NT2/D1 (cell line): ENCODE measurements at regions not wholly inside any gene's neighbourhood (a gene's known extent, or its start where the extent isn't known, plus 50 kb on each side); places are given as distances from the start of the nearest gene placed in this dataset.

Experiments used
- SUZ12 ChIP-seq: IDR thresholded peaks from 2 replicates; pipeline ENCODE4 v1.6.1; 2011; ENCODE audit not compliant: insufficient read length, insufficient read depth; ENCODE audit errors: extremely low read depth
- YY1 ChIP-seq: IDR thresholded peaks from 2 replicates; pipeline ENCODE4 v1.6.1; 2011; ENCODE audit not compliant: insufficient read length, insufficient read depth
- ZNF274 ChIP-seq: IDR thresholded peaks from 2 replicates; pipeline ENCODE4 v1.6.1; 2011; ENCODE audit warnings: mild to moderate bottlenecking, low read depth, low read length

GRCh38 chr6:55993418-55993817, 118.0 kb upstream of the BMP5 start:
- TF ChIP-seq SUZ12 (no peak), ZNF274 (no peak), YY1 (no peak)
